WTC11 (cell line): ENCODE measurements at regions not wholly inside any gene's neighbourhood (a gene's known extent, or its start where the extent isn't known, plus 50 kb on each side); places are given as distances from the start of the nearest gene placed in this dataset.

ENCODE experiments used
- FOXJ3 ChIP-seq: sonication (generic); formaldehyde crosslinking; IDR thresholded peaks from 2 replicates; pipeline ENCODE4 v1.9.0; 2021; ENCODE audit warnings: missing genetic modification reagents, mild to moderate bottlenecking, borderline replicate concordance
- FOXK1 ChIP-seq: sonication (generic); formaldehyde crosslinking; IDR thresholded peaks from 2 replicates; pipeline ENCODE4 v1.8.0; 2022; ENCODE audit warnings: mild to moderate bottlenecking, moderate library complexity, missing genetic modification reagents
- MAX ChIP-seq: sonication (generic); formaldehyde crosslinking; IDR thresholded peaks from 2 replicates; pipeline ENCODE4 v1.8.0; 2022; ENCODE audit warnings: mild to moderate bottlenecking, missing genetic modification reagents
- PRDM15 ChIP-seq: sonication (generic); formaldehyde crosslinking; IDR thresholded peaks from 2 replicates; pipeline ENCODE4 v1.8.0; 2022; ENCODE audit warnings: missing genetic modification reagents
- SP1 ChIP-seq: sonication (generic); formaldehyde crosslinking; conservative IDR thresholded peaks from 2 replicates; pipeline ENCODE4 v1.8.1; 2022; ENCODE audit warnings: missing genetic modification reagents
- TCF7 ChIP-seq: sonication (generic); formaldehyde crosslinking; IDR thresholded peaks from 2 replicates; pipeline ENCODE4 v1.8.0; 2022; ENCODE audit warnings: mild to moderate bottlenecking, low read depth, missing genetic modification reagents, moderate library complexity
- TEAD4 ChIP-seq: sonication (generic); formaldehyde crosslinking; IDR thresholded peaks from 2 replicates; pipeline ENCODE4 v1.8.0; 2022; ENCODE audit warnings: mild to moderate bottlenecking, missing genetic modification reagents
- TF ChIP-seq, protein P1 (sequence below): fragments of 200-600 bp; IDR thresholded peaks from 2 replicates; pipeline ENCODE4 v1.8.0; 2022; ENCODE audit warnings: antibody characterized with exemption
- TF ChIP-seq, protein P2 (sequence below): sonication (generic); formaldehyde crosslinking; conservative IDR thresholded peaks from 2 replicates; pipeline ENCODE4 v1.8.1; 2023; ENCODE audit warnings: mild to moderate bottlenecking, low read depth, missing genetic modification reagents, moderate library complexity
- TF ChIP-seq, protein P3 (sequence below): sonication (generic); formaldehyde crosslinking; IDR thresholded peaks from 2 replicates; pipeline ENCODE4 v1.8.1; 2023; ENCODE audit warnings: mild to moderate bottlenecking, missing genetic modification reagents, borderline replicate concordance

DNA sequence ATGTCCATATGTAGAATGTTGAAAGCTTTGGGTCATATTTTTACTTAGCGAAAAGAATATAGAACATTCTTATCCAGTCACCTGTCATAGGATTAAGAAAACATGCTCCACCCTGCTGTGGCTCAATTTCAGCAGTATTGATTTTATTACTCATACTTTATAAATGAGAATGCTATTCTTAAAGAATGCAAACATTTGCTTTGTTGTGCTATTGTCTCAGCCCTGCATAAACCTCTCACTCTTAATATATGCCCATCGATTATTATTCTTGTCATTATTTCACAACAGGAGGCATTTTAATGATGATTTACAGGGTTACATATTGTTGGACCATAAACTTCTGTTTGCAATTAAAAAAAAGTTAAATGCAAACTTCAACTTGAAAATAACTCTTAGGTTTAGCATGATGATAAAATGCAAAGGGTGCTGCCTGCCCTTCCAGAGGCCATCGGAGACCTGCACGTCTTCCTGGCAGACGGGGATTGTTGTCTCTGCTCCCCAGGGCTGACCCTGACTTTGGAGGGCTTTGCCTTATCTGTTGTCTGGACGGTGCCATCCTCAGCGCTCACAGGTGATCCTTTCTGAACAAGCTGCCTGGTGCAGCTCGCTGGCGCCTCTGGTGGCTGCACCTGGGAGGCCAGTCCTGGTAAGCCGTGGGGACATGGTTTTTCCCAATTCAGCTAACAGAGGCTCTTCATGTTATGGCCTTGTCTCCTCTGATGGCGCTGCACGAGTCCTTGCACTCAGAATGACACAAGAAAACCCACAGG, 50.0 kb upstream of the SHH start:
- TF ChIP-seq PRDM15 (CRISPR knock-in tag) (no peak), MAX (no peak), TCF7 (CRISPR knock-in tag) (no peak), SP1 (CRISPR knock-in tag) (no peak), FOXJ3 (CRISPR knock-in tag) (no peak), TEAD4 (no peak), FOXK1 (CRISPR knock-in tag) (no peak)
- TF ChIP-seq, protein P1, sequence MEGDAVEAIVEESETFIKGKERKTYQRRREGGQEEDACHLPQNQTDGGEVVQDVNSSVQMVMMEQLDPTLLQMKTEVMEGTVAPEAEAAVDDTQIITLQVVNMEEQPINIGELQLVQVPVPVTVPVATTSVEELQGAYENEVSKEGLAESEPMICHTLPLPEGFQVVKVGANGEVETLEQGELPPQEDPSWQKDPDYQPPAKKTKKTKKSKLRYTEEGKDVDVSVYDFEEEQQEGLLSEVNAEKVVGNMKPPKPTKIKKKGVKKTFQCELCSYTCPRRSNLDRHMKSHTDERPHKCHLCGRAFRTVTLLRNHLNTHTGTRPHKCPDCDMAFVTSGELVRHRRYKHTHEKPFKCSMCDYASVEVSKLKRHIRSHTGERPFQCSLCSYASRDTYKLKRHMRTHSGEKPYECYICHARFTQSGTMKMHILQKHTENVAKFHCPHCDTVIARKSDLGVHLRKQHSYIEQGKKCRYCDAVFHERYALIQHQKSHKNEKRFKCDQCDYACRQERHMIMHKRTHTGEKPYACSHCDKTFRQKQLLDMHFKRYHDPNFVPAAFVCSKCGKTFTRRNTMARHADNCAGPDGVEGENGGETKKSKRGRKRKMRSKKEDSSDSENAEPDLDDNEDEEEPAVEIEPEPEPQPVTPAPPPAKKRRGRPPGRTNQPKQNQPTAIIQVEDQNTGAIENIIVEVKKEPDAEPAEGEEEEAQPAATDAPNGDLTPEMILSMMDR = no peak
- TF ChIP-seq, protein P2, sequence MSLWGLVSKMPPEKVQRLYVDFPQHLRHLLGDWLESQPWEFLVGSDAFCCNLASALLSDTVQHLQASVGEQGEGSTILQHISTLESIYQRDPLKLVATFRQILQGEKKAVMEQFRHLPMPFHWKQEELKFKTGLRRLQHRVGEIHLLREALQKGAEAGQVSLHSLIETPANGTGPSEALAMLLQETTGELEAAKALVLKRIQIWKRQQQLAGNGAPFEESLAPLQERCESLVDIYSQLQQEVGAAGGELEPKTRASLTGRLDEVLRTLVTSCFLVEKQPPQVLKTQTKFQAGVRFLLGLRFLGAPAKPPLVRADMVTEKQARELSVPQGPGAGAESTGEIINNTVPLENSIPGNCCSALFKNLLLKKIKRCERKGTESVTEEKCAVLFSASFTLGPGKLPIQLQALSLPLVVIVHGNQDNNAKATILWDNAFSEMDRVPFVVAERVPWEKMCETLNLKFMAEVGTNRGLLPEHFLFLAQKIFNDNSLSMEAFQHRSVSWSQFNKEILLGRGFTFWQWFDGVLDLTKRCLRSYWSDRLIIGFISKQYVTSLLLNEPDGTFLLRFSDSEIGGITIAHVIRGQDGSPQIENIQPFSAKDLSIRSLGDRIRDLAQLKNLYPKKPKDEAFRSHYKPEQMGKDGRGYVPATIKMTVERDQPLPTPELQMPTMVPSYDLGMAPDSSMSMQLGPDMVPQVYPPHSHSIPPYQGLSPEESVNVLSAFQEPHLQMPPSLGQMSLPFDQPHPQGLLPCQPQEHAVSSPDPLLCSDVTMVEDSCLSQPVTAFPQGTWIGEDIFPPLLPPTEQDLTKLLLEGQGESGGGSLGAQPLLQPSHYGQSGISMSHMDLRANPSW (CRISPR knock-in tag) = no peak
- TF ChIP-seq, protein P3, sequence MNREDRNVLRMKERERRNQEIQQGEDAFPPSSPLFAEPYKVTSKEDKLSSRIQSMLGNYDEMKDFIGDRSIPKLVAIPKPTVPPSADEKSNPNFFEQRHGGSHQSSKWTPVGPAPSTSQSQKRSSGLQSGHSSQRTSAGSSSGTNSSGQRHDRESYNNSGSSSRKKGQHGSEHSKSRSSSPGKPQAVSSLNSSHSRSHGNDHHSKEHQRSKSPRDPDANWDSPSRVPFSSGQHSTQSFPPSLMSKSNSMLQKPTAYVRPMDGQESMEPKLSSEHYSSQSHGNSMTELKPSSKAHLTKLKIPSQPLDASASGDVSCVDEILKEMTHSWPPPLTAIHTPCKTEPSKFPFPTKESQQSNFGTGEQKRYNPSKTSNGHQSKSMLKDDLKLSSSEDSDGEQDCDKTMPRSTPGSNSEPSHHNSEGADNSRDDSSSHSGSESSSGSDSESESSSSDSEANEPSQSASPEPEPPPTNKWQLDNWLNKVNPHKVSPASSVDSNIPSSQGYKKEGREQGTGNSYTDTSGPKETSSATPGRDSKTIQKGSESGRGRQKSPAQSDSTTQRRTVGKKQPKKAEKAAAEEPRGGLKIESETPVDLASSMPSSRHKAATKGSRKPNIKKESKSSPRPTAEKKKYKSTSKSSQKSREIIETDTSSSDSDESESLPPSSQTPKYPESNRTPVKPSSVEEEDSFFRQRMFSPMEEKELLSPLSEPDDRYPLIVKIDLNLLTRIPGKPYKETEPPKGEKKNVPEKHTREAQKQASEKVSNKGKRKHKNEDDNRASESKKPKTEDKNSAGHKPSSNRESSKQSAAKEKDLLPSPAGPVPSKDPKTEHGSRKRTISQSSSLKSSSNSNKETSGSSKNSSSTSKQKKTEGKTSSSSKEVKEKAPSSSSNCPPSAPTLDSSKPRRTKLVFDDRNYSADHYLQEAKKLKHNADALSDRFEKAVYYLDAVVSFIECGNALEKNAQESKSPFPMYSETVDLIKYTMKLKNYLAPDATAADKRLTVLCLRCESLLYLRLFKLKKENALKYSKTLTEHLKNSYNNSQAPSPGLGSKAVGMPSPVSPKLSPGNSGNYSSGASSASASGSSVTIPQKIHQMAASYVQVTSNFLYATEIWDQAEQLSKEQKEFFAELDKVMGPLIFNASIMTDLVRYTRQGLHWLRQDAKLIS (CRISPR knock-in tag) = no peak
